ENCODE measurements at regions not wholly inside any gene's neighbourhood (a gene's known extent, or its start where the extent isn't known, plus 50 kb on each side); places are given as distances from the start of the nearest gene placed in this dataset.
"Not testable (repeated sequence)": the region's sequence is repeated elsewhere in the genome, so short reads cannot be mapped to it uniquely, and the experiment has no call there.

- not testable (repeated sequence) for H3K4me3 ChIP-seq (ENCODE audit: low read depth in 1 of 3, low read length in 3 of 3); DNase-seq; FAIRE-seq; H3K4me1 ChIP-seq (ENCODE audit: control insufficient read depth in 3 of 3, insufficient read depth in 2 of 3, low read depth in 1 of 3, low read length in 2 of 3); H3K27ac ChIP-seq (ENCODE audit: low read depth in 1 of 3, low read length in 2 of 3); H3K36me3 ChIP-seq (ENCODE audit: control insufficient read depth in 3 of 3, insufficient read depth in 2 of 3, low read depth in 1 of 3, low read length in 3 of 3); H3K9me3 ChIP-seq (ENCODE audit: control insufficient read depth in 2 of 2, insufficient read depth in 1 of 2, low read depth in 1 of 2, low read length in 1 of 2); H3K27me3 ChIP-seq (ENCODE audit: control insufficient read depth in 3 of 3, insufficient read depth in 3 of 3, low read length in 3 of 3)
- 78 to 83% (median 80%) methylated on average over 2 of the region's 2 CpGs for WGBS, 3 donors
Observed at GRCh38 chr6:40865259-40865658, 173.8 kb downstream of the UNC5CL start.

- WGBS, 3 donors, result 63 to 74% (median 67%) methylated on average over 2 of the region's 2 CpGs
- H3K27ac ChIP-seq (ENCODE audit: low read depth in 1 of 3, low read length in 2 of 3), result no peak overlapping the region
- H3K9me3 ChIP-seq (ENCODE audit: control insufficient read depth in 2 of 2, insufficient read depth in 1 of 2, low read depth in 1 of 2, low read length in 1 of 2), result peaks cover 0 to 9% of the 10 kb centered on the region in 2 donors
- H3K36me3 ChIP-seq (ENCODE audit: control insufficient read depth in 3 of 3, insufficient read depth in 2 of 3, low read depth in 1 of 3, low read length in 3 of 3), result no peaks in the 10 kb centered on the region
- no peak for FAIRE-seq
- no peak for DNase-seq
- no peaks in the 10 kb centered on the region for H3K4me1 ChIP-seq (ENCODE audit: control insufficient read depth in 3 of 3, insufficient read depth in 2 of 3, low read depth in 1 of 3, low read length in 2 of 3)
- no peaks in the 10 kb centered on the region for H3K27me3 ChIP-seq (ENCODE audit: control insufficient read depth in 3 of 3, insufficient read depth in 3 of 3, low read length in 3 of 3)
- H3K4me3 ChIP-seq (ENCODE audit: low read depth in 1 of 3, low read length in 3 of 3), result no peak overlapping the region
Observed at GRCh38 chr6:40860443-40860842, 178.6 kb downstream of the UNC5CL start.

- Histone ChIP-seq H3K4me1 (ENCODE audit: control insufficient read depth in 3 of 3, insufficient read depth in 2 of 3, low read depth in 1 of 3, low read length in 2 of 3) (no peaks in the 10 kb centered on the region), H3K27ac (ENCODE audit: low read depth in 1 of 3, low read length in 2 of 3) (no peak overlapping the region), H3K27me3 (ENCODE audit: control insufficient read depth in 3 of 3, insufficient read depth in 3 of 3, low read length in 3 of 3) (no peaks in the 10 kb centered on the region), H3K9me3 (ENCODE audit: control insufficient read depth in 2 of 2, insufficient read depth in 1 of 2, low read depth in 1 of 2, low read length in 1 of 2) (no peaks in the 10 kb centered on the region), H3K4me3 (ENCODE audit: low read depth in 1 of 3, low read length in 3 of 3) (no peak overlapping the region), H3K36me3 (ENCODE audit: control insufficient read depth in 3 of 3, insufficient read depth in 2 of 3, low read depth in 1 of 3, low read length in 3 of 3) (no peaks in the 10 kb centered on the region)
- no peak for FAIRE-seq
- 79 to 88% (median 86%) methylated on average over 2 of the region's 2 CpGs for WGBS, 3 donors
- DNase-seq, result no peak
Observed at GRCh38 chr6:40856271-40856670, 182.8 kb downstream of the UNC5CL start.

- WGBS, 3 donors, result 74 to 80% (median 78%) methylated on average over 10 of the region's 10 CpGs
- H3K4me3 ChIP-seq (ENCODE audit: low read depth in 1 of 3, low read length in 3 of 3), result no peak overlapping the region
- no peaks in the 10 kb centered on the region for H3K36me3 ChIP-seq (ENCODE audit: control insufficient read depth in 3 of 3, insufficient read depth in 2 of 3, low read depth in 1 of 3, low read length in 3 of 3)
- H3K4me1 ChIP-seq (ENCODE audit: control insufficient read depth in 3 of 3, insufficient read depth in 2 of 3, low read depth in 1 of 3, low read length in 2 of 3), result no peaks in the 10 kb centered on the region
- DNase-seq (no peak), FAIRE-seq (no peak)
- H3K27ac ChIP-seq (ENCODE audit: low read depth in 1 of 3, low read length in 2 of 3), result no peak overlapping the region
- H3K9me3 ChIP-seq (ENCODE audit: control insufficient read depth in 2 of 2, insufficient read depth in 1 of 2, low read depth in 1 of 2, low read length in 1 of 2), result no peaks in the 10 kb centered on the region
- no peaks in the 10 kb centered on the region for H3K27me3 ChIP-seq (ENCODE audit: control insufficient read depth in 3 of 3, insufficient read depth in 3 of 3, low read length in 3 of 3)
Observed at GRCh38 chr6:40855168-40855880, 183.7 kb downstream of the UNC5CL start.

- H3K36me3 ChIP-seq (ENCODE audit: control insufficient read depth in 3 of 3, insufficient read depth in 2 of 3, low read depth in 1 of 3, low read length in 3 of 3), result no peaks in the 10 kb centered on the region
- H3K4me3 ChIP-seq (ENCODE audit: low read depth in 1 of 3, low read length in 3 of 3), result no peak overlapping the region
- FAIRE-seq, result no peak
- H3K27ac ChIP-seq (ENCODE audit: low read depth in 1 of 3, low read length in 2 of 3), result no peak overlapping the region
- no peaks in the 10 kb centered on the region for H3K27me3 ChIP-seq (ENCODE audit: control insufficient read depth in 3 of 3, insufficient read depth in 3 of 3, low read length in 3 of 3)
- H3K9me3 ChIP-seq (ENCODE audit: control insufficient read depth in 2 of 2, insufficient read depth in 1 of 2, low read depth in 1 of 2, low read length in 1 of 2), result no peaks in the 10 kb centered on the region
- H3K4me1 ChIP-seq (ENCODE audit: control insufficient read depth in 3 of 3, insufficient read depth in 2 of 3, low read depth in 1 of 3, low read length in 2 of 3), result no peaks in the 10 kb centered on the region
- no peak for DNase-seq
Observed at GRCh38 chr6:40854592-40854991, 184.4 kb downstream of the UNC5CL start.

GRCh38 chr6:40852779-40853373, 186.1 kb downstream of the UNC5CL start:
- 21 to 54% (median 44%) methylated on average over 6 of the region's 6 CpGs for WGBS, 3 donors
- no peak for FAIRE-seq
- Histone ChIP-seq H3K4me3 (ENCODE audit: low read depth in 1 of 3, low read length in 3 of 3) (no peak overlapping the region), H3K27me3 (ENCODE audit: control insufficient read depth in 3 of 3, insufficient read depth in 3 of 3, low read length in 3 of 3) (no peaks in the 10 kb centered on the region), H3K4me1 (ENCODE audit: control insufficient read depth in 3 of 3, insufficient read depth in 2 of 3, low read depth in 1 of 3, low read length in 2 of 3) (no peaks in the 10 kb centered on the region), H3K36me3 (ENCODE audit: control insufficient read depth in 3 of 3, insufficient read depth in 2 of 3, low read depth in 1 of 3, low read length in 3 of 3) (no peaks in the 10 kb centered on the region), H3K27ac (ENCODE audit: low read depth in 1 of 3, low read length in 2 of 3) (no peak overlapping the region), H3K9me3 (ENCODE audit: control insufficient read depth in 2 of 2, insufficient read depth in 1 of 2, low read depth in 1 of 2, low read length in 1 of 2) (no peaks in the 10 kb centered on the region)
- no peak for DNase-seq

- no peak overlapping the region for H3K4me3 ChIP-seq (ENCODE audit: low read depth in 1 of 3, low read length in 3 of 3)
- FAIRE-seq (no peak), DNase-seq (no peak)
- no peaks in the 10 kb centered on the region for H3K27me3 ChIP-seq (ENCODE audit: control insufficient read depth in 3 of 3, insufficient read depth in 3 of 3, low read length in 3 of 3)
- H3K4me1 ChIP-seq (ENCODE audit: control insufficient read depth in 3 of 3, insufficient read depth in 2 of 3, low read depth in 1 of 3, low read length in 2 of 3), result no peaks in the 10 kb centered on the region
- 79 to 92% (median 80%) methylated on average over 3 of the region's 3 CpGs for whole genome bisulfite sequencing, 3 donors
- H3K36me3 ChIP-seq (ENCODE audit: control insufficient read depth in 3 of 3, insufficient read depth in 2 of 3, low read depth in 1 of 3, low read length in 3 of 3), result no peaks in the 10 kb centered on the region
- no peaks in the 10 kb centered on the region for H3K9me3 ChIP-seq (ENCODE audit: control insufficient read depth in 2 of 2, insufficient read depth in 1 of 2, low read depth in 1 of 2, low read length in 1 of 2)
- H3K27ac ChIP-seq (ENCODE audit: low read depth in 1 of 3, low read length in 2 of 3), result no peak overlapping the region
Observed at GRCh38 chr6:40849546-40849945, 189.5 kb downstream of the UNC5CL start.

GRCh38 chr6:40848868-40849514, 190.0 kb downstream of the UNC5CL start:
- FAIRE-seq (no peak), DNase-seq (no peak)
- no peaks in the 10 kb centered on the region for H3K9me3 ChIP-seq (ENCODE audit: control insufficient read depth in 2 of 2, insufficient read depth in 1 of 2, low read depth in 1 of 2, low read length in 1 of 2)
- H3K27ac ChIP-seq (ENCODE audit: low read depth in 1 of 3, low read length in 2 of 3), result no peak overlapping the region
- H3K4me3 ChIP-seq (ENCODE audit: low read depth in 1 of 3, low read length in 3 of 3), result no peak overlapping the region
- 60 to 76% (median 63%) methylated on average over 4 of the region's 4 CpGs for WGBS, 3 donors
- H3K36me3 ChIP-seq (ENCODE audit: control insufficient read depth in 3 of 3, insufficient read depth in 2 of 3, low read depth in 1 of 3, low read length in 3 of 3), result no peaks in the 10 kb centered on the region
- no peaks in the 10 kb centered on the region for H3K4me1 ChIP-seq (ENCODE audit: control insufficient read depth in 3 of 3, insufficient read depth in 2 of 3, low read depth in 1 of 3, low read length in 2 of 3)
- H3K27me3 ChIP-seq (ENCODE audit: control insufficient read depth in 3 of 3, insufficient read depth in 3 of 3, low read length in 3 of 3), result no peaks in the 10 kb centered on the region
